ENCODE measurements at regions not wholly inside any gene's neighbourhood (a gene's known extent, or its start where the extent isn't known, plus 50 kb on each side); places are given as distances from the start of the nearest gene placed in this dataset.

DNA sequence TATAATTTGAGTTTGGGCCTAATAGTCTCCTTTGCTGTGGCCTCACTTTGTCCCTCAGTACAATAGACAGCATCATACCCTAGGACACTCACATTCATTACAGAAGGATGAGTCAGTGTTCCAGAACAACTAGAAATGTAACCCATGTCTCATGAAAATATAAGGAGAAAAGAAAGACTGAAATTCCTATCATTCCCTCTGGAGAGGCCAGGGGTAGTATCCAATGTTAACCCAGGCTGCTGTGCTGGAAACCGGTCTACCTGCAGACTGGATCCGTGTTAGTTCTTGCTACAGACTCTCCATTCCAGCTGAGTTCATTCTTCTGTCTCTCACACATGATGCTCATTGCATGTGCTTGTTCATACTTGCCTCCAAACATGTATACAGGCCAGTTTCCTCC is 75.8 kb upstream of the HOXC13 start (continued):
- TF ChIP-seq PHF8 (conservative IDR thresholded peaks at IDR 0.05; ENCODE audit: low read depth, low read length) (no peak), RNF2 (IDR thresholded peaks at IDR 0.05; ENCODE audit: borderline replicate concordance, low read depth, low read length, missing control alignments, poor library complexity, severe bottlenecking) (no peak), FOSL1 (IDR thresholded peaks at IDR 0.05; ENCODE audit: insufficient read depth, low read depth, low read length) (no peak), RXRA (IDR thresholded peaks at IDR 0.05; ENCODE audit: insufficient read depth, low read depth, low read length) (no peak)

Measured in H1 (cell line).